DND-41 (cell line): ENCODE measurements at regions not wholly inside any gene's neighbourhood (a gene's known extent, or its start where the extent isn't known, plus 50 kb on each side); places are given as distances from the start of the nearest gene placed in this dataset.

Source experiments
- ATAC-seq: fragments of 200-7000 bp; cut with Tn5 transposase; 3 replicates; pipeline ENCODE4 v1.9.1; 2021; ENCODE audit warnings: low read depth; ENCODE audit not compliant: insufficient read depth
- DNase-seq: peaks from one replicate; pipeline ENCODE4 v3.0.0-alpha.2; 2020
- H2AFZ ChIP-seq: 2 replicates; pipeline ENCODE4 v1.6.0; 2012; ENCODE audit warnings: low read depth, low read length
- H3K27ac ChIP-seq: 2 replicates; pipeline ENCODE4 v1.5.1; 2012; ENCODE audit warnings: low read length, inconsistent platforms
- H3K27me3 ChIP-seq: fragments of 200-600 bp; sonication (generic); 2 replicates; pipeline ENCODE4 v1.6.0; 2012; ENCODE audit warnings: low read length, mild to moderate bottlenecking, inconsistent platforms; ENCODE audit not compliant: insufficient read depth, poor library complexity
- H3K36me3 ChIP-seq: 2 replicates; pipeline ENCODE4 v1.5.1; 2012; ENCODE audit warnings: low read length, inconsistent platforms; ENCODE audit not compliant: insufficient read depth
- H3K4me1 ChIP-seq: 2 replicates; pipeline ENCODE4 v1.5.1; 2012; ENCODE audit warnings: mild to moderate bottlenecking, low read length; ENCODE audit not compliant: insufficient read depth
- H3K4me2 ChIP-seq: 2 replicates; pipeline ENCODE4 v1.6.0; 2012; ENCODE audit warnings: mild to moderate bottlenecking, moderate library complexity, low read length, inconsistent platforms; ENCODE audit not compliant: insufficient read depth
- H3K4me3 ChIP-seq, 2 experiments: fragments of 200-600 bp in 1 of 2; shearing (Covaris generic) in 1 of 2; 2 replicates each; pipeline ENCODE4 v1.5.1; 2012 to 2016; ENCODE audit warnings: inconsistent platforms in 2 of 2, low read length in 2 of 2, mild to moderate bottlenecking in 2 of 2, low read depth in 1 of 2, moderate library complexity in 1 of 2
- H3K79me2 ChIP-seq: 2 replicates; pipeline ENCODE4 v1.6.0; 2012; ENCODE audit warnings: low read length, inconsistent platforms; ENCODE audit not compliant: insufficient read depth
- H3K9ac ChIP-seq: 2 replicates; pipeline ENCODE4 v1.6.0; 2012; ENCODE audit warnings: low read depth, mild to moderate bottlenecking, inconsistent platforms, low read length, moderate library complexity
- H3K9me3 ChIP-seq: 2 replicates; pipeline ENCODE4 v1.5.1; 2012; ENCODE audit warnings: low read length, moderate library complexity, mild to moderate bottlenecking, inconsistent platforms; ENCODE audit not compliant: insufficient read depth, severe bottlenecking
- H4K20me1 ChIP-seq: 2 replicates; pipeline ENCODE4 v1.6.0; 2012; ENCODE audit warnings: low read length; ENCODE audit not compliant: insufficient read depth
- EZH2 ChIP-seq: IDR thresholded peaks from 3 replicates; pipeline ENCODE4 v1.6.1; 2012; ENCODE audit warnings: borderline replicate concordance, low read depth, mild to moderate bottlenecking, moderate library complexity, low read length, inconsistent platforms; ENCODE audit not compliant: severe bottlenecking
- TF ChIP-seq, protein P1 (sequence below): IDR thresholded peaks from 2 replicates; pipeline ENCODE4 v1.5.1; 2012; ENCODE audit warnings: borderline replicate concordance, low read length, moderate library complexity, mild to moderate bottlenecking; ENCODE audit not compliant: poor library complexity, severe bottlenecking; ENCODE audit errors: extremely low read depth

DNA sequence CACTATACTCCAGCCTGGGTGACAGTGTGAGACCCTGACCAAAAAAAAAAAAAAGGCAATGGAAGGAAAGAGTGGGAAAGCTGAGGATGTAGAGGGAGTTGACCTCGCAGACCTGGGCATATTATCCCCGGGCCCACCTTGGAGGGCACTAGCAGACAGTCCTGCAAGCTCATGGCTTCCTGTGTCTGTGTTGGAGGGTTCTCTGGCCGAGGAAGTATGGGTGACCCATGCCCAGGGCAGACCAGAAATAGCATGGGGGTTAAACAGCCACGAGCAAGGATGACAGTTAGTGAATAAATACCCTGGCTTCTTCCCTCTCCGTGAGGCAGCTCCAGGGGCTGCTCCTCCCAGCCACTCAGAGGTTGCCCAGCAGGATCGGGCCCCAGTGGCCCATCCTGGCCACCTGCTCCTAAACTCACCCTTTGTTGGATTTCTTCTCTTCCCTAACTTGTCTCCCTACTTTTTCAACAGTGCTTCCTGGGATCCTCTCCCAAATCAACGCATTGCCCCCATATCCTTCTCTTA, 485.8 kb downstream of the ZNF536 start:
- DNase-seq, result no peak
- no peak for TF ChIP-seq EZH2
- TF ChIP-seq, protein P1, sequence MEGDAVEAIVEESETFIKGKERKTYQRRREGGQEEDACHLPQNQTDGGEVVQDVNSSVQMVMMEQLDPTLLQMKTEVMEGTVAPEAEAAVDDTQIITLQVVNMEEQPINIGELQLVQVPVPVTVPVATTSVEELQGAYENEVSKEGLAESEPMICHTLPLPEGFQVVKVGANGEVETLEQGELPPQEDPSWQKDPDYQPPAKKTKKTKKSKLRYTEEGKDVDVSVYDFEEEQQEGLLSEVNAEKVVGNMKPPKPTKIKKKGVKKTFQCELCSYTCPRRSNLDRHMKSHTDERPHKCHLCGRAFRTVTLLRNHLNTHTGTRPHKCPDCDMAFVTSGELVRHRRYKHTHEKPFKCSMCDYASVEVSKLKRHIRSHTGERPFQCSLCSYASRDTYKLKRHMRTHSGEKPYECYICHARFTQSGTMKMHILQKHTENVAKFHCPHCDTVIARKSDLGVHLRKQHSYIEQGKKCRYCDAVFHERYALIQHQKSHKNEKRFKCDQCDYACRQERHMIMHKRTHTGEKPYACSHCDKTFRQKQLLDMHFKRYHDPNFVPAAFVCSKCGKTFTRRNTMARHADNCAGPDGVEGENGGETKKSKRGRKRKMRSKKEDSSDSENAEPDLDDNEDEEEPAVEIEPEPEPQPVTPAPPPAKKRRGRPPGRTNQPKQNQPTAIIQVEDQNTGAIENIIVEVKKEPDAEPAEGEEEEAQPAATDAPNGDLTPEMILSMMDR, result no peak
- H3K9me3 ChIP-seq, result no peaks in the 10 kb centered on the region

GRCh38 chr19:30857388-30857787, 485.2 kb downstream of the ZNF536 start:
- H3K27me3 ChIP-seq, result peaks cover 5% of the 10 kb centered on the region
- no peaks in the 10 kb centered on the region for H3K36me3 ChIP-seq
- DNase-seq (no peak), ATAC-seq (no peak)
- no peak overlapping the region for H3K9ac ChIP-seq
- no peaks in the 10 kb centered on the region for H3K79me2 ChIP-seq
- H3K4me2 ChIP-seq, result no peak overlapping the region
- no peak overlapping the region for H3K4me3 ChIP-seq
- no peak for TF ChIP-seq EZH2
- TF ChIP-seq, protein P1, result no peak
- no peaks in the 10 kb centered on the region for H3K4me1 ChIP-seq
- no peaks in the 10 kb centered on the region for H3K9me3 ChIP-seq
- no peak overlapping the region for H3K27ac ChIP-seq
- no peak overlapping the region for H2AFZ ChIP-seq
- H4K20me1 ChIP-seq, result no peaks in the 10 kb centered on the region

More for the DNA sequence above, 485.8 kb downstream of the ZNF536 start:
- Histone ChIP-seq H3K4me1 (no peaks in the 10 kb centered on the region), H3K36me3 (no peaks in the 10 kb centered on the region), H3K4me3 (no peak overlapping the region), H3K4me2 (no peak overlapping the region), H3K27me3 (peaks cover 5% of the 10 kb centered on the region), H3K79me2 (no peaks in the 10 kb centered on the region), H2AFZ (no peak overlapping the region), H3K9ac (no peak overlapping the region), H4K20me1 (no peaks in the 10 kb centered on the region), H3K27ac (no peak overlapping the region)
- ATAC-seq, result no peak

- Histone ChIP-seq H4K20me1 (no peaks in the 10 kb centered on the region), H3K4me1 (no peaks in the 10 kb centered on the region), H3K27me3 (peaks cover 3% of the 10 kb centered on the region), H3K9me3 (no peaks in the 10 kb centered on the region), H3K4me2 (no peak overlapping the region), H3K79me2 (no peaks in the 10 kb centered on the region), H2AFZ (no peak overlapping the region), H3K4me3 (no peak overlapping the region), H3K36me3 (no peaks in the 10 kb centered on the region), H3K27ac (no peak overlapping the region), H3K9ac (no peak overlapping the region)
- DNase-seq (no peak), ATAC-seq (no peak)
- TF ChIP-seq EZH2, result no peak
- TF ChIP-seq, protein P1, result no peak
These were observed 484.6 kb downstream of the ZNF536 start for GRCh38 chr19:30856786-30857185.

DNA sequence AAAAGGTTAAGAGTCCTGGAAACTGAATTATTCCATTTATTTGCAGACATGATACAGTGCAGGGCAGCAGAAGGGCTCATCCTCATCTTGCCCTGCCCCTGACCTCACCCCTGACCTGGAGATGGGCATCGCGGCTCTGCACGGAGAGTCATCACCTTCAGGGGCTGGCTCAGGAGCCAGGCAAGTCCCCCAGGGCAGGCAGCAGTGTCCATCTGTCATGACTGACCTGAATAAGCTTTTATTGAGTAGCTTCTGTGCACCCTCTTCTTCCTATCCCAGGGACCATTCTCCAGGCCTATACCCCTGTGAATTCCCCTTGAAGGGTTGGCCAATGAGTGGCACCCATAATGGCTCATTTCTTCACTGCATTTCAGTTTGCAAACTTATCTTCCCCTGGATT, 484.2 kb downstream of the ZNF536 start:
- Histone ChIP-seq H3K4me1 (no peaks in the 10 kb centered on the region), H3K4me2 (no peak overlapping the region), H3K79me2 (no peaks in the 10 kb centered on the region), H3K9me3 (no peaks in the 10 kb centered on the region), H3K36me3 (no peaks in the 10 kb centered on the region), H3K27me3 (no peaks in the 10 kb centered on the region), H4K20me1 (no peaks in the 10 kb centered on the region), H3K4me3 (no peak overlapping the region), H2AFZ (no peak overlapping the region), H3K27ac (no peak overlapping the region), H3K9ac (no peak overlapping the region)
- no peak for DNase-seq
- TF ChIP-seq, protein P1, result no peak
- no peak for TF ChIP-seq EZH2
- no peak for ATAC-seq
